Endothelial cell (in vitro differentiated cells): ENCODE measurements at regions not wholly inside any gene's neighbourhood (a gene's known extent, or its start where the extent isn't known, plus 50 kb on each side); places are given as distances from the start of the nearest gene placed in this dataset.
A peak's percentile ranks its signal among the peaks of the same experiment; 100 is the strongest.

Source experiments
- DNase-seq: peaks from one replicate; pipeline ENCODE4 v3.0.0; 2021; ENCODE audit warnings: low spot score
- H3K27ac Mint-ChIP-seq: one replicate; pipeline ENCODE4 v1.8.0; 2021; ENCODE audit warnings: mixed read lengths, inconsistent platforms; ENCODE audit not compliant: unreplicated experiment
- H3K27me3 Mint-ChIP-seq: one replicate; pipeline ENCODE4 v1.8.0; 2021; ENCODE audit warnings: mild to moderate bottlenecking, moderate library complexity, mixed read lengths, inconsistent platforms; ENCODE audit not compliant: unreplicated experiment
- H3K36me3 Mint-ChIP-seq: one replicate; pipeline ENCODE4 v1.8.0; 2021; ENCODE audit warnings: mild to moderate bottlenecking, low read depth, mixed read lengths, inconsistent platforms; ENCODE audit not compliant: unreplicated experiment
- H3K4me1 Mint-ChIP-seq: one replicate; pipeline ENCODE4 v1.8.0; 2021; ENCODE audit warnings: mild to moderate bottlenecking, mixed read lengths, inconsistent platforms; ENCODE audit not compliant: unreplicated experiment
- H3K4me3 Mint-ChIP-seq: one replicate; pipeline ENCODE4 v1.8.0; 2021; ENCODE audit warnings: mild to moderate bottlenecking, mixed read lengths, inconsistent platforms; ENCODE audit not compliant: unreplicated experiment
- H3K9me3 Mint-ChIP-seq: one replicate; pipeline ENCODE4 v1.8.0; 2021; ENCODE audit warnings: mixed read lengths, inconsistent platforms; ENCODE audit not compliant: unreplicated experiment
- TF ChIP-seq, protein P1 (sequence below): fragments of 200-600 bp; sonication (generic); IDR thresholded peaks from one replicate; pipeline ENCODE4 v1.5.0; 2021; ENCODE audit warnings: antibody characterized with exemption; ENCODE audit not compliant: unreplicated experiment

GRCh38 chr5:82754759-82755158 is 322.4 kb downstream of the TMEM167A start:
- Mint-ChIP-seq H3K27me3 (peaks cover 3% of the 10 kb centered on the region), H3K36me3 (no peaks in the 10 kb centered on the region), H3K27ac (no peak overlapping the region), H3K9me3 (no peaks in the 10 kb centered on the region), H3K4me1 (no peaks in the 10 kb centered on the region), H3K4me3 (no peak overlapping the region)
- no peak for DNase-seq
- TF ChIP-seq, protein P1, sequence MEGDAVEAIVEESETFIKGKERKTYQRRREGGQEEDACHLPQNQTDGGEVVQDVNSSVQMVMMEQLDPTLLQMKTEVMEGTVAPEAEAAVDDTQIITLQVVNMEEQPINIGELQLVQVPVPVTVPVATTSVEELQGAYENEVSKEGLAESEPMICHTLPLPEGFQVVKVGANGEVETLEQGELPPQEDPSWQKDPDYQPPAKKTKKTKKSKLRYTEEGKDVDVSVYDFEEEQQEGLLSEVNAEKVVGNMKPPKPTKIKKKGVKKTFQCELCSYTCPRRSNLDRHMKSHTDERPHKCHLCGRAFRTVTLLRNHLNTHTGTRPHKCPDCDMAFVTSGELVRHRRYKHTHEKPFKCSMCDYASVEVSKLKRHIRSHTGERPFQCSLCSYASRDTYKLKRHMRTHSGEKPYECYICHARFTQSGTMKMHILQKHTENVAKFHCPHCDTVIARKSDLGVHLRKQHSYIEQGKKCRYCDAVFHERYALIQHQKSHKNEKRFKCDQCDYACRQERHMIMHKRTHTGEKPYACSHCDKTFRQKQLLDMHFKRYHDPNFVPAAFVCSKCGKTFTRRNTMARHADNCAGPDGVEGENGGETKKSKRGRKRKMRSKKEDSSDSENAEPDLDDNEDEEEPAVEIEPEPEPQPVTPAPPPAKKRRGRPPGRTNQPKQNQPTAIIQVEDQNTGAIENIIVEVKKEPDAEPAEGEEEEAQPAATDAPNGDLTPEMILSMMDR = no peak

DNA sequence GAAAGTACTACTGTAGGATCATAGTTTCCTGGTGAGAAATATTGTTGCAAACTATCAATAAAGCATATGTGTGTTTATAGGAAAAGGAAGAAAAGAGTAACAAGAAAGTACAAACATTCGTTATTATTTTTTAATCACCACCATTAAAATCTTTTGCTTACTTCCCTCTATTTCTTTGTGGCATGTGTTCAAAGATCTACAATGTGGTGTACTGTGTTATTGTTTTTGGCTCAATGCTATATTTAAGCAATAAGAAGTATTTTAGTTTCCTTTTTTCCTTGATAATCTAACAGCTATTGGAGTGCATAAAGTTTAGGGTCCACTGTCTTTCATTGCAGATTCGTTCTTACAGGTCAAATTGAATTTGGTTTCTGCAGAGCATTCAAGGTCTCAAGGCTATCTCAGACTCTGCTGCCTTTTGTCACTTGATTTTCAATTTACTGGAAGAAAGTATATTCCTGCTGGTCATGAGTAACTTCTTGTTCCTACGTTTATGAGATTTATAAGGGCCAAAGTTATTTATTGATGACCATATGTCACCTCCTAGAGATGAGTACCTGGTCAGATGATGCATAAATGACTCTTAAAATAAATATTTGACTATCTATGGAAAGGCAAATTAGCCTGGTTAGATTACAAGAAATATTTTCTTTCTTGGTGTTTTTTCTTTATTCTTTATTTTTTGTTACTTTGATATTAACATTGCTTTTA is 323.0 kb downstream of the TMEM167A start:
- peaks cover 3% of the 10 kb centered on the region for H3K27me3 Mint-ChIP-seq
- H3K4me3 Mint-ChIP-seq = no peak overlapping the region
- no peak overlapping the region for H3K27ac Mint-ChIP-seq
- H3K4me1 Mint-ChIP-seq = peaks cover 3% of the 10 kb centered on the region
- no peaks in the 10 kb centered on the region for H3K9me3 Mint-ChIP-seq
- no peaks in the 10 kb centered on the region for H3K36me3 Mint-ChIP-seq
- TF ChIP-seq, protein P1 = no peak
- DNase-seq = no peak

- peaks cover 11% of the 10 kb centered on the region for H3K4me1 Mint-ChIP-seq
- H3K27me3 Mint-ChIP-seq = peaks cover 4% of the 10 kb centered on the region
- TF ChIP-seq, protein P1 = no peak
Measured at GRCh38 chr5:82753374-82753773, 323.8 kb downstream of the TMEM167A start.

GRCh38 chr5:82749461-82749820 is 327.8 kb downstream of the TMEM167A start:
- peaks cover 27% of the 10 kb centered on the region for H3K4me1 Mint-ChIP-seq
- TF ChIP-seq, protein P1 = no peak
- no peaks in the 10 kb centered on the region for H3K9me3 Mint-ChIP-seq
- H3K36me3 Mint-ChIP-seq = no peaks in the 10 kb centered on the region
- H3K4me3 Mint-ChIP-seq = no peak overlapping the region
- peaks cover 3% of the 10 kb centered on the region for H3K27me3 Mint-ChIP-seq
- DNase-seq = no peak
- H3K27ac Mint-ChIP-seq = peak overlapping the region; percentile 86

More at GRCh38 chr5:82753374-82753773, 323.8 kb downstream of the TMEM167A start:
- no peak overlapping the region for H3K4me3 Mint-ChIP-seq
- DNase-seq = no peak
- H3K27ac Mint-ChIP-seq = no peak overlapping the region
- H3K36me3 Mint-ChIP-seq = no peaks in the 10 kb centered on the region
- no peaks in the 10 kb centered on the region for H3K9me3 Mint-ChIP-seq

- Mint-ChIP-seq H3K27ac (peak overlapping the region; percentile 86), H3K36me3 (no peaks in the 10 kb centered on the region)
- no peak for DNase-seq
Measured at GRCh38 chr5:82748688-82749460, 328.3 kb downstream of the TMEM167A start.

More at GRCh38 chr5:82748688-82749460, 328.3 kb downstream of the TMEM167A start:
- Mint-ChIP-seq H3K9me3 (no peaks in the 10 kb centered on the region), H3K27me3 (peaks cover 3% of the 10 kb centered on the region), H3K4me3 (peak overlapping the region; percentile 13), H3K4me1 (peaks cover 27% of the 10 kb centered on the region)
- TF ChIP-seq, protein P1 = no peak
